ENCODE measurements at regions not wholly inside any gene's neighbourhood (a gene's known extent, or its start where the extent isn't known, plus 50 kb on each side); places are given as distances from the start of the nearest gene placed in this dataset.
"Not testable (repeated sequence)": the region's sequence is repeated elsewhere in the genome, so short reads cannot be mapped to it uniquely, and the experiment has no call there.

DNA sequence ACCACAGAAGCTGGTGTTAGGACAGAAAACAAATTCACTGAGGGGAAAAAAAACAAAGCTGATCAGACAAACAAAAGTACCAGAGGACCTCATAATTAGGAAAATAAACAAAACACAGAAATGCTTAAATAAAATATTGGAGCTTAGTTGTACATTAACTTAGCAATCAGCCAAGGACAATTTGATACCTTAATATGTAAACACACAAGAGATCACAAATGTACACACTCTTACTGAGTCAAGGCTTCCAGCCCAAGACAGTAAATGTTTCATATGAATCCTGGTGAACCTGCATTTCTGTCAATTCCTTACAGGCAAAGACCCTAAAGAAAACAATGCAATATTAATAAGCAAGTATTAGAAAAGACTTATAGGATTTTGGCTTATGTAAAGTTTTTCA, 62.0 kb upstream of the SPTLC3 start:
- no peak for DNase-seq (ENCODE audit: low spot score)

DNA sequence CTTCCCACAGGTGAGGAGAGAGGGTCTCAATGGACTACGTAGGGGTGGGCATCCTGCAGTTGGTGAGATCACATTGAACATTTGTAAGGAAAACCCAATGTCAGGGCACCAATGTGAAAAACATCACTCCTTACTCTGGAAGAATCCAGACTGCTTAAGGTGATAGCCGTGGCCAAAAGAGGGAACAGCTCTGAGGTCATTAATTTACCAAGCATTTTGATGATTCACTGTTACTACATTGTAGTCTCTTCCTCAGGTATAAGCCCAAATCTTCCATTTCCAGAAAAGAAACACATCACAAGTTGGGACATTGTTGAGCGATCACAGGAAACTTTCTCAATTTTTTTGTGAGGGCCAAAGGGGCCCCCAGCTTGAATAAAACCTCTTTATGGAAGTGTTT, 61.1 kb upstream of the SPTLC3 start:
- no peak for DNase-seq (ENCODE audit: low spot score)

DNA sequence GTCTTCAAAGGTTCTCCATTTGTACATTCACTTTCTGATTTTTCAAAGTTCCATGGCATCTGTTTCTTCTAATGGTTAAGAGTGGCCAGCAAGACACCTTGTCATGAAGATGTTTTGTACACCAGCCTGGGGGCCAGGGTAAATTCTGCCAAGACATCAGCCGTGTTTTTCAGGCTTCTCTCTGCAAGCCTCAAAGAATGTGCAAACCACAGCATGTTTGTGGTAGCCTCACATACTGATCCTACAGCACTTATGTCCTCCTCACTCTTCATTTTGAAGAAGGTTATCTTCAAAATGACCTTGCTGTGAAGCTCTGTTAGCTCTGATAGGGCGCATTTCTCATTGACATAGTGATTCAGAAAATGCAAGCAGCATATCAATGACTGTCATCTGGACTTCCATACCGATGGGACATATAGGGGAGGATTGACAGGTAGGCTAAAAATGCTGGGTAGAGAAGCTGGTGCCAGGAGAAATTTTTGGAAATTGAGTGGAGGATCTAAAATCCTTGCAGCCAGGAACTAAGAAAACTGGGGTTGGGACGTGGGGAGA, 59.3 kb upstream of the SPTLC3 start:
- DNase-seq (ENCODE audit: low spot score): no peak

DNA sequence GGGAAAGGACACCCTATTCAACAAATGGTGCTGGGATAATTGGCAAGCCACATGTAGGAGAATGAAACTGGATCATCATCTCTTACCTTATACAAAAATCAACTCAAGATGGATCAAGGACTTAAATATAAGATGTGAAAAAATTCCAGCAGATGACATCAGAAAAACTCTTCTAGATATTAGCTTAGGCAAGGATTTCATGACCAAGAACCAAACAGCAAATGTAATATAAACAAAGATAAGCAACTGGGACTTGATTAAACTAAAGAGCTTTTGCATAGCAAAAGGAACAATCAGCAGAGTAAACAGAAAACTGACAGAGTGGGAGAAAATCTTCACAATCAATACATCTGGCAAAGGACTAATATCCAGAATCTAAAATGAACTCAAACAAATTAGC, 54.5 kb upstream of the SPTLC3 start:
- not testable (repeated sequence) for DNase-seq (ENCODE audit: low spot score)

DNA sequence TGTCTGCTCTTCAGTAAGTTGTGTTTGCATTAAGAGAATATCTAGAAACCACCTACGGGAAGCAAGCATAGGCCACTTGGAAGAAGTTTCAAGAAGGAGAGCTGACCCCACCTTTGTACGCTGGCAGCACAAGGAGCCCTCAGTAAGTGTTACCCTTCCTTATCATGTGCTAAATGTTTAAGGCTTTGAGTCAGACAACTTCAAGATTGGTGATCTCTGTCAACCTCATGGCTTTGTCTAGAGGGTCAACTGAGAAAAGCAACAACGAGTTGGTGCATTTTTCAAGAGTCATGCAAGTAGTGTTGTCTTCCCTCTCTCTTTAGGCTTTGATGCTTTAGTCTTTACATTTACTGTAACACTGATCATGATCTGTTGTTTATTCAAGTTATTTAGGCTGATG, 53.2 kb upstream of the SPTLC3 start:
- DNase-seq (ENCODE audit: low spot score): no peak

- no peak for DNase-seq (ENCODE audit: low spot score)
These were observed 52.5 kb upstream of the SPTLC3 start for GRCh38 chr20:12956303-12956702.

DNA sequence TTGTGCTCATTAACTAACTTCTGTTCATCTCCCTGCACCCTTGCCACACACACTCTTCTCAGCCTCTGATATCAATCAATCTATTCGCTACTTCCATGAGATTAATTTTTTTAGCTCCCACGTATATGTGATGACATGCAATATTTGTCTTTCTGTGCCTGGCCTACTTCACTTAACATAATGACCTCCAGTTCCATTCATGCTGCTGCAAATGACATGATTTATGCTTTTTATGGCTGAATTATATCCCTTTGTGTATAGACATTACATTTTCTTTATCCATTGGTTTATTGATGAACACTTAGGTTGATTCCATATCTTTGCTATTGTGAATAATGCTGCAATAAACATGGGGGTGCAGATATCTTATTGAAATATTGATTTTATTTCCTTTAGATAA, 50.8 kb upstream of the SPTLC3 start:
- DNase-seq (ENCODE audit: low spot score): no peak

Measured in ureter (tissue), 1 donor.